ENCODE measurements at regions not wholly inside any gene's neighbourhood (a gene's known extent, or its start where the extent isn't known, plus 50 kb on each side); places are given as distances from the start of the nearest gene placed in this dataset.

DNA sequence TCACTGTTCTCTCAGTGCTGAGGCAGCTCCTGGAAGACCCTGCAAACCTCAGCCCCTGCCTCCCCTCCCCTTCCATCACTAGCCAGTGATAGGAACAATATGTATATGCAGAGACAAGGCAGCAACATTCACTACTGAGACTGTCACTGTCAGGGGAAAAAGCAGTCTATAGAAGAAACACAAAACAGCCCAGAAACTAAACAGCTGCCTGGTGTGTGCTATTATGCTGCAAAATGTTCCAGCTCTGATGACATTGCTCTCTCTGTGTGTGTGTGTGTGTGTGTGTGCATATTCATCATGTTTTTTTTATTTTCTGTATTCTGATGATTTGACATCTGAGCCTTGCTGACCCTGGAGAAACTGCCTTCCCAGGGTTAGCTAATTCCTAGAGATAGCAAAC, 147.2 kb downstream of the SPATA18 start:
- TF ChIP-seq CTCF (IDR thresholded peaks at IDR 0.05 in 2 of 3, conservative IDR thresholded peaks at IDR 0.05 in 1 of 3; ENCODE audit: borderline replicate concordance in 1 of 3, insufficient read depth in 1 of 3, low read depth in 2 of 3, low read length in 2 of 3) (no peak), RAD21 (IDR thresholded peaks at IDR 0.05; ENCODE audit: low read depth) (no peak), POLR2A (IDR thresholded peaks at IDR 0.05; ENCODE audit: borderline replicate concordance, extremely low read depth, insufficient read depth, insufficient read length) (no peak)
- TF ChIP-seq, protein P1, sequence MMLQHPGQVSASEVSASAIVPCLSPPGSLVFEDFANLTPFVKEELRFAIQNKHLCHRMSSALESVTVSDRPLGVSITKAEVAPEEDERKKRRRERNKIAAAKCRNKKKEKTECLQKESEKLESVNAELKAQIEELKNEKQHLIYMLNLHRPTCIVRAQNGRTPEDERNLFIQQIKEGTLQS (IDR thresholded peaks at IDR 0.05): no peak
